Superior temporal gyrus (tissue), 1 donor: ENCODE measurements at regions not wholly inside any gene's neighbourhood (a gene's known extent, or its start where the extent isn't known, plus 50 kb on each side); places are given as distances from the start of the nearest gene placed in this dataset.
"Not testable (repeated sequence)": the region's sequence is repeated elsewhere in the genome, so short reads cannot be mapped to it uniquely, and the experiment has no call there.

Source experiments
- DNase-seq: peaks from one replicate; pipeline ENCODE4 v3.0.0-alpha.2; 2016; ENCODE audit errors: extremely low spot score

- DNase-seq: no peak
Measured at GRCh38 chr4:62544428-62544827, 1344.3 kb downstream of the ADGRL3 start.

GRCh38 chr4:62543002-62543401, 1342.9 kb downstream of the ADGRL3 start:
- DNase-seq: no peak

- DNase-seq: no peak
Measured at GRCh38 chr4:62533573-62533972, 1333.4 kb downstream of the ADGRL3 start.

- DNase-seq: no peak
Measured at GRCh38 chr4:62531731-62532130, 1331.6 kb downstream of the ADGRL3 start.

- DNase-seq: no peak
Measured at GRCh38 chr4:62531264-62531663, 1331.1 kb downstream of the ADGRL3 start.

- no peak for DNase-seq
Measured at GRCh38 chr4:62528874-62529273, 1328.7 kb downstream of the ADGRL3 start.

- DNase-seq: no peak
Measured at GRCh38 chr4:62526671-62527070, 1326.5 kb downstream of the ADGRL3 start.

GRCh38 chr4:62523256-62523655, 1323.1 kb downstream of the ADGRL3 start:
- no peak for DNase-seq

- no peak for DNase-seq
Measured at GRCh38 chr4:62522273-62522672, 1322.1 kb downstream of the ADGRL3 start.

- no peak for DNase-seq
Measured at GRCh38 chr4:62517716-62518115, 1317.6 kb downstream of the ADGRL3 start.

GRCh38 chr4:62513306-62513705, 1313.2 kb downstream of the ADGRL3 start:
- no peak for DNase-seq

- DNase-seq: no peak
Measured at GRCh38 chr4:62512271-62512670, 1312.1 kb downstream of the ADGRL3 start.

- no peak for DNase-seq
Measured at GRCh38 chr4:62510228-62510627, 1310.1 kb downstream of the ADGRL3 start.

GRCh38 chr4:62500296-62500695, 1300.2 kb downstream of the ADGRL3 start:
- no peak for DNase-seq

- no peak for DNase-seq
Measured at GRCh38 chr4:62495032-62495431, 1294.9 kb downstream of the ADGRL3 start.

- DNase-seq: not testable (repeated sequence)
Measured at GRCh38 chr4:62491756-62492155, 1291.6 kb downstream of the ADGRL3 start.

- no peak for DNase-seq
Measured at GRCh38 chr4:62490635-62491034, 1290.5 kb downstream of the ADGRL3 start.

- no peak for DNase-seq
Measured at GRCh38 chr4:62487016-62487415, 1286.9 kb downstream of the ADGRL3 start.

GRCh38 chr4:62484357-62484756, 1284.2 kb downstream of the ADGRL3 start:
- no peak for DNase-seq

- DNase-seq: no peak
Measured at GRCh38 chr4:62482355-62482754, 1282.2 kb downstream of the ADGRL3 start.

GRCh38 chr4:62475596-62475995, 1275.5 kb downstream of the ADGRL3 start:
- DNase-seq: no peak

GRCh38 chr4:62474802-62475201, 1274.7 kb downstream of the ADGRL3 start:
- DNase-seq: no peak

GRCh38 chr4:62471021-62471420, 1270.9 kb downstream of the ADGRL3 start:
- DNase-seq: no peak

- no peak for DNase-seq
Measured at GRCh38 chr4:62470421-62470983, 1270.4 kb downstream of the ADGRL3 start.
